ENCODE measurements at regions not wholly inside any gene's neighbourhood (a gene's known extent, or its start where the extent isn't known, plus 50 kb on each side); places are given as distances from the start of the nearest gene placed in this dataset.
"Not testable (repeated sequence)": the region's sequence is repeated elsewhere in the genome, so short reads cannot be mapped to it uniquely, and the experiment has no call there.

DNA sequence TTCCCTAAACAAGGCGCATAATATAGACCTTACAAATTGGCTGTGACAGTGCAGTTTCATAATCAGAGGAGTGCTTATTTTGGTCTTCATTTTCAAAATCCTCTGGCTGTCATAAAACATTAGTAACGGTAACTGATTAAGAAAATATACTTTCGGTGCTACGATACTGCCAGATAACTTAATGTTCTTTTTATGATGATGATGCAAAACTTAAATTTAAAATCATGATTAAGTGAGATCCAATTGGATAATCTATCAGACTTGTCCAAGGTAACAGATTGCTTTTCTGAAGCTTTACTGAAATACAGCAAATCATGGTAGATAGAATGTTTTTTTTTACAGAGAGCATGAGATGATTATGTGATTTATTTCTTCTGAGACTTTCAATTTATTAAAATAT, 364.2 kb upstream of the CNTN3 start:
- H3K9me3 ChIP-seq, result no peaks in the 10 kb centered on the region
- in situ Hi-C loops (cut with MboI; ENCODE audit: low pct_ligation_motif_present in 1 of 4, low pct_unique_long_range_greater_than_20kb in 1 of 4, low sequenced_read_pairs in 3 of 4) (no loop called here), intact Hi-C loops (cut with DNase I; ENCODE audit: low total_unique reads) (no loop called here)
- H3K27ac ChIP-seq, result no peak overlapping the region
- DNase-seq, result no peak
- no peaks in the 10 kb centered on the region for H3K36me3 ChIP-seq
- no peaks in the 10 kb centered on the region for H3K27me3 ChIP-seq
- TF ChIP-seq POLR2AphosphoS5 (IDR thresholded peaks at IDR 0.05) (no peak), EP300 (IDR thresholded peaks at IDR 0.05; ENCODE audit: low read depth) (no peak), POLR2A (IDR thresholded peaks at IDR 0.05) (no peak)
- TF ChIP-seq, protein P1, sequence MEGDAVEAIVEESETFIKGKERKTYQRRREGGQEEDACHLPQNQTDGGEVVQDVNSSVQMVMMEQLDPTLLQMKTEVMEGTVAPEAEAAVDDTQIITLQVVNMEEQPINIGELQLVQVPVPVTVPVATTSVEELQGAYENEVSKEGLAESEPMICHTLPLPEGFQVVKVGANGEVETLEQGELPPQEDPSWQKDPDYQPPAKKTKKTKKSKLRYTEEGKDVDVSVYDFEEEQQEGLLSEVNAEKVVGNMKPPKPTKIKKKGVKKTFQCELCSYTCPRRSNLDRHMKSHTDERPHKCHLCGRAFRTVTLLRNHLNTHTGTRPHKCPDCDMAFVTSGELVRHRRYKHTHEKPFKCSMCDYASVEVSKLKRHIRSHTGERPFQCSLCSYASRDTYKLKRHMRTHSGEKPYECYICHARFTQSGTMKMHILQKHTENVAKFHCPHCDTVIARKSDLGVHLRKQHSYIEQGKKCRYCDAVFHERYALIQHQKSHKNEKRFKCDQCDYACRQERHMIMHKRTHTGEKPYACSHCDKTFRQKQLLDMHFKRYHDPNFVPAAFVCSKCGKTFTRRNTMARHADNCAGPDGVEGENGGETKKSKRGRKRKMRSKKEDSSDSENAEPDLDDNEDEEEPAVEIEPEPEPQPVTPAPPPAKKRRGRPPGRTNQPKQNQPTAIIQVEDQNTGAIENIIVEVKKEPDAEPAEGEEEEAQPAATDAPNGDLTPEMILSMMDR (IDR thresholded peaks at IDR 0.05), result no peak
- no peak overlapping the region for H3K4me3 ChIP-seq
- H3K4me1 ChIP-seq, result no peaks in the 10 kb centered on the region
- WGBS, 2 donors (ENCODE audit: low coverage in 1 of 2), result 92 to 94% methylated on average over 4 of the region's 4 CpGs

DNA sequence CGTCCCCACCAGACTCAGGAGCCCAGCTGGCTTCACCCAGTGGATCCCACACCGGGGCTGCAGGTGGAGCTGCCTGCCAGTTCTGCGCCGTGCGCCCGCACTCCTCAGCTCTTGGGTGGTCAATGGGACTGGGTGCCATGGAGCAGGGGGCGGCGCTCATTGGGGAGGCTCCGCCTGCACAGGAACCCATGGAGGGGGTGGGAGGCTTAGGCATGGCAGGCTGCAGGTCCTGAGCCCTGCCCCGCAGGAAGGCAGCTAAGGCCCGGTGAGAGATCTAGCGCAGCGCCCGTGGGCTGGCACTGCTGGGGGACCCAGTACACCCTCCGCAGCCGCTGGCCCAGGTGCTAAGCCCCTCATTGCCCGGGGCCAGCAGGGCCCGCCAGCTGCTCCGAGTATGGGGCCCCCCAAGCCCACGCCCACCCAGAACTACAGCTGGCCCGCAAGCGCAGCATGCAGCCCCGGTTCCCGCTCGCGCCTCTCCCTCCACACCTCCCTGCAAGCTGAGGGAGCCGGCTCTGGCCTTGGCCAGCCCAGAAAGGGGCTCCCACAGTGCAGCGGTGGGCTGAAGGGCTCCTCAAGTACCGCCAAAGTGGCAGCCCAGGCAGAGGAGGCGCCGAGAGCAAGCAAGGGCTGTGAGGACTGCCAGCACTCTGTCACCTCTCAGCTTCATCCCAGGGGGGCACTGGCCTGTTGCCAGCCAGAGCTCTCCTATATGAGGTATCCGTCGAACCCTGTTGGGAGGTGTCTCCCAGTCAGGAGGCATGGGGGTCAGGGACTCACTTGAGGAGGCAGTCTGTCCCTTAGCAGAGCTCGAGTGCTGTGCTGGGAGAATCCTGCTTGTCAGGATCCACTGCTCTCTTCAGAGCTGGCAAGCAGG, 370.8 kb upstream of the CNTN3 start:
- DNase-seq; H3K36me3 ChIP-seq; H3K27me3 ChIP-seq; intact Hi-C loops (cut with DNase I; ENCODE audit: low total_unique reads); H3K9me3 ChIP-seq; in situ Hi-C loops (cut with MboI; ENCODE audit: low pct_ligation_motif_present in 1 of 4, low pct_unique_long_range_greater_than_20kb in 1 of 4, low sequenced_read_pairs in 3 of 4); H3K27ac ChIP-seq; H3K4me1 ChIP-seq; H3K4me3 ChIP-seq: not testable (repeated sequence)
- 92% methylated on average over 29 of the region's 34 CpGs; no CpG with 5 or more reads in 1 of the 2 donors for WGBS, 2 donors (ENCODE audit: low coverage in 1 of 2)

DNA sequence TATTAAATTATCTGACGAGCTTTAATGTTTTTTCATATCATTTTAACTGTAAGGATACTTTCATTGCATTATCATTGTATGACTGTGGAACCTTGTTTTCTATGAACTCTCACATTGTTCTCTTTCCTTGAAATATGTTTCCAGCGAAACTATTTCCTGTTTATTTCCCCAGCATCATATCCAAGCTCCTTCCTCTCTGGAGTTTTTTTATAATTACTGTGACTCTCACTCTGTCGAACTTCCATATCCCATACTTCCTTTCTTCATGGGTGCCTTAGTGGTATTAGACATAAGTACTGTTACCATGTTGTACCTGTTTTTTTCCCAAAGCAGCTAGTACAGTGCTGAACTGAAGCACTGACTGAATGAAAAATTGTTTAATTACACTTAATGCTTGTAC, 373.6 kb upstream of the CNTN3 start:
- no peaks in the 10 kb centered on the region for H3K27me3 ChIP-seq
- DNase-seq, result no peak
- H3K27ac ChIP-seq, result no peak overlapping the region
- intact Hi-C loops (cut with DNase I; ENCODE audit: low total_unique reads) (no loop called here), in situ Hi-C loops (cut with MboI; ENCODE audit: low pct_ligation_motif_present in 1 of 4, low pct_unique_long_range_greater_than_20kb in 1 of 4, low sequenced_read_pairs in 3 of 4) (no loop called here)
- no peaks in the 10 kb centered on the region for H3K9me3 ChIP-seq
- H3K4me3 ChIP-seq, result no peak overlapping the region
- no peaks in the 10 kb centered on the region for H3K4me1 ChIP-seq
- no peaks in the 10 kb centered on the region for H3K36me3 ChIP-seq
- TF ChIP-seq EP300 (IDR thresholded peaks at IDR 0.05; ENCODE audit: low read depth), result no peak
- WGBS, 2 donors (ENCODE audit: low coverage in 1 of 2), result 37 to 42% methylated on average over 3 of the region's 3 CpGs

DNA sequence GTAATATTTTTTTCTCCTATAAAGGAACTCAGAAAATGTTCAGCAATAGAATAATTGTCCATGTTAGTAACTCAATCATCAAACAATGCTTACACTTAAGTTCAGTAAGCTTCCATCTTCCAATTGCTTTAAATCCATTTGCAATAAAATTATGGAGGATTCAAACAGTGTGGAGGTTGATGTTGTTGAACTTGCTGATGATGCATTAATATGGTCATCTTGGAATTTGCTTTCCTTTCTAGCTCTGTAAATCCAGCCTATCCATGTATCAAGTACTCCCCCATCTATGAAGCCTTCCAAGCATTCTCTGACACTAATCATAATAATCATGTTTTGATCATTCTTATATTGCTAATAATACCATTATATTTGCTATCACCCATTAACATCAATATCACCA, 378.4 kb upstream of the CNTN3 start:
- no peak overlapping the region for H3K27ac ChIP-seq
- in situ Hi-C loops (cut with MboI; ENCODE audit: low pct_ligation_motif_present in 1 of 4, low pct_unique_long_range_greater_than_20kb in 1 of 4, low sequenced_read_pairs in 3 of 4) (no loop called here), intact Hi-C loops (cut with DNase I; ENCODE audit: low total_unique reads) (no loop called here)
- no peaks in the 10 kb centered on the region for H3K4me1 ChIP-seq
- H3K9me3 ChIP-seq, result no peaks in the 10 kb centered on the region
- no peaks in the 10 kb centered on the region for H3K36me3 ChIP-seq
- no peaks in the 10 kb centered on the region for H3K27me3 ChIP-seq
- no peak for DNase-seq
- TF ChIP-seq EP300 (IDR thresholded peaks at IDR 0.05; ENCODE audit: low read depth), result no peak
- TF ChIP-seq POLR2A (IDR thresholded peaks at IDR 0.05), result no peak
- TF ChIP-seq, protein P1 (IDR thresholded peaks at IDR 0.05), result no peak
- TF ChIP-seq POLR2AphosphoS5 (IDR thresholded peaks at IDR 0.05), result no peak
- H3K4me3 ChIP-seq, result no peak overlapping the region

DNA sequence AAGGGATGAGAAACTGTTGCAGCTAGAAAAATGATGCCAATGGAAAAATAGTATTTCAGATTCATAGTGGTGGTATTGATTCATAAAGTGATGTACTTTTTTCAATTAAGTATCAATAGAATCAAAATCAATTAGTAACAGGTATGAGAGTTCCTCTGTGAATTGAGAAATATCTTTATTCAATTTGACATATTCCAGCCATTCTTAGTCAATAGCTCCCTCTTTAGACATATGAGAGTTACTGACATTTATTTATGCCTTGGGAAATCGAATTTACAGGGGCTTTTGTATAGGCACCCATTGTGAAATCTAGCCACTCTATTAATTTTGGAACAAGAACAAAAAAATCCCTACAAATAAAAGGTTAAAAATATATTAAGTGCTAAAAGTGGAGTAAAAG, 386.9 kb upstream of the CNTN3 start:
- 0 to 6% methylated on average over 1 of the region's 1 CpG for WGBS, 2 donors (ENCODE audit: low coverage in 1 of 2)
- Histone ChIP-seq H3K9me3 (no peaks in the 10 kb centered on the region), H3K36me3 (no peaks in the 10 kb centered on the region), H3K27me3 (no peaks in the 10 kb centered on the region), H3K4me1 (no peaks in the 10 kb centered on the region), H3K4me3 (no peak overlapping the region), H3K27ac (no peak overlapping the region)
- in situ Hi-C loops (cut with MboI; ENCODE audit: low pct_ligation_motif_present in 1 of 4, low pct_unique_long_range_greater_than_20kb in 1 of 4, low sequenced_read_pairs in 3 of 4) (no loop called here), intact Hi-C loops (cut with DNase I; ENCODE audit: low total_unique reads) (no loop called here)
- DNase-seq, result no peak
- no peak for TF ChIP-seq POLR2AphosphoS5 (IDR thresholded peaks at IDR 0.05)
- no peak for TF ChIP-seq POLR2A (IDR thresholded peaks at IDR 0.05)
- TF ChIP-seq EP300 (IDR thresholded peaks at IDR 0.05; ENCODE audit: low read depth), result no peak
- TF ChIP-seq, protein P1 (IDR thresholded peaks at IDR 0.05), result no peak
